NCI-H82 treated with DMSO at 0.1 percent for 48 hours (cell line): ENCODE measurements at regions not wholly inside any gene's neighbourhood (a gene's known extent, or its start where the extent isn't known, plus 50 kb on each side); places are given as distances from the start of the nearest gene placed in this dataset.
"Not testable (repeated sequence)": the region's sequence is repeated elsewhere in the genome, so short reads cannot be mapped to it uniquely, and the experiment has no call there.

Experiments used
- DNase-seq: peaks from one replicate; lab custom pipeline; 2025; ENCODE audit not compliant: unreplicated experiment; lab: John Stamatoyannopoulos, UW

DNA sequence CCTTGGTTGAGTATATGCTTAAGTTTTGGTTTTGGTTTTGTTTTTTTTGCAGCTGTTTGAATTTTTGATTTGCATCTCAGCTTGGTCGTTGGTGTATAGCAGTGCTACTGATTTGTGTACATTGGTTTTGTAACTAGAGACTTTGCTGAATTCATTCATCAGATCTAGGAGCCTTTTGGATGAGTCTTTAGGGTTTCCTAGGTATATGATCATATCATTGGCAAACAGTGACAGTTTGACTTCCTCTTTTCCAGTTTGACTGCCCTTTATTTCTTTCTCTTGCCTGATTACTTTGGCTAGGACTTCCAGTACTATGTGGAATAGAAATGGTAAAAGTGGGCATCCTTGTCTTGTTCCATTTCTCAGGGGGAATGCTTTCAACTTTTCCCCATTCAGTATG lies 1174.9 kb downstream of the PLA2G4A start:
- DNase-seq, result not testable (repeated sequence)

DNA sequence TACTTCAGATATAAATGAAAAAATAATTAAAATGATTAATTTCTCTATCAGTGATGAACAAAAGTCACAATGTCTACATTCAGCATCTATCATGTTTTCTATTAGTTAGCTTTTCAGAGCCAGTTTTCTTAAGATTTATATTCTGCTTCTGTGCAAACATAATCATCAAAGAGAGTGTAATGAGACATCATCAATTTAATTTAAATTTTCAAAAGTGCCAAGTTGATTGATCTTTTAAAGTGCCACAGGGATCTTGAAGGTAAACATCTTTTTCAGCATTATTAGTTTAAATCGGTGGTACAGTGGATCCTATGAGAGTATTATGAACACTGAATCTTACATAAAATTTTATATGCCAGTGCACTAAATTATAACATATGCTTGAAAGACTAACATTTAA lies 1176.1 kb downstream of the PLA2G4A start:
- no peak for DNase-seq

DNA sequence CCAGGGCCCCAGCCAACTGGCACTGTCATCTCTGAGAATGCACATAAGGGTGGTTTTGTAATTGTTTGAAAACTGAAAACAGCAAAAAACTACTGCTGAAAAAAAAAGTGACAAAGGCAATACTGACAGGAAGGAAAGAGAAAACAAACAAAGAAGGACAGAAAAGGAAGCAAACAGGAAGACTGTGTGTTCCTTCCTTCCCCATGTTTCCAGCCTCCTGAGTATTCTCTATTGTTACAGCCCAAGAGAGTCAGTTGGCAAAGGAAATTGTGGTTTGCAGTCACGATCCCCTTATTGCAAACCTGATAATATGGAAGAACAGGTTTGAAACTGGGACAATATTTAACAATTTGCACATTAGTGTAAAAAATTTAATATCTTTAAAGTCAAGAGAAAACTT lies 1177.6 kb downstream of the PLA2G4A start:
- no peak for DNase-seq

DNA sequence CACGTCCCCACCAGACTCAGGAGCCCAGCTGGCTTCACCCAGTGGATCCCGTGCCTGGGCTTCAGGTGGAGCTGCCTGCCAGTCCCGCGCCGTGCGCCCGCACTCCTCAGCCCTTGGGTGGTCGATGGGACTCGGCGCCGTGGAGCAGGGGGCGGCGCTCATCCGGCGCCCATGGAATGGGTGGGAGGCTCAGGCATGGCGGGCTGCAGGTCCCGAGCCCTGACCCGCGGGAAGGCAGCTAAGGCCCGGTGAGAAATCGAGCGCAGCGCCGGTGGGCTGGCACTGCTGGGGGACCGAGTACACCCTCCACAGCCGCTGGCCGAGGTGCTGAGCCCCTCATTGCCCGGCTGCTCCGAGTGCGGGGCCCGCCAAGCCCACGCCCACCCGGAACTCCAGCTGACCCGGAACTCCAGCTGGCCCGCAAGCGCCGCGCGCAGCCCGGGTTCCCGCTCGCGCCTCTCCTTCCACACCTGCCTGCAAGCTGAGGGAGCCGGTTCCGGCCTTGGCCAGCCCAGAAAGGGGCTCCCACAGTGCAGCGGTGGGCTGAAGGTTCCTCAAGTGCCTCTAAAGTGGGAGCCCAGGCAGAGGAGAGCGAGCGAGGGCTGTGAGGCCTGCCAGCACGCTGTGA lies 1184.6 kb downstream of the PLA2G4A start:
- not testable (repeated sequence) for DNase-seq

DNA sequence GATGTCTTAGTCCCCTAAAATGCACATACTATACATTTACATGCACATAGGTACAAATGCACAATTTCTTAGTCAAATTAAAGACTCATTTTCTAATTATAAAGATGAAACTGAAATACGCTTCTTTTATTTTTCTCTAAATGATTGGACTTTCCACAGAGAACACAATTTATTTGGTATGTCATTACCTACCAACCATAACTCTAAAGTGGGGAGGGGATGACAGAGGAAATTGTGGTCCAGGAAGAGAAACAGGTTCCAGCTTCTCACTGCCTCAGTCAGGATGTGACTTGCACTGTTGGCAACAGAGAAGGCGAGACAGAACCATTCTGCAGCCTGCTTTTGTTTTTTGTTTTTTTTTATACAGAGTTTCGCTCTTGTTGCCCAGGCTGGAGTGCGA lies 1189.2 kb downstream of the PLA2G4A start:
- no peak for DNase-seq

GRCh38 chr1:188022661-188023060 lies 1193.9 kb downstream of the PLA2G4A start:
- DNase-seq, result no peak

DNA sequence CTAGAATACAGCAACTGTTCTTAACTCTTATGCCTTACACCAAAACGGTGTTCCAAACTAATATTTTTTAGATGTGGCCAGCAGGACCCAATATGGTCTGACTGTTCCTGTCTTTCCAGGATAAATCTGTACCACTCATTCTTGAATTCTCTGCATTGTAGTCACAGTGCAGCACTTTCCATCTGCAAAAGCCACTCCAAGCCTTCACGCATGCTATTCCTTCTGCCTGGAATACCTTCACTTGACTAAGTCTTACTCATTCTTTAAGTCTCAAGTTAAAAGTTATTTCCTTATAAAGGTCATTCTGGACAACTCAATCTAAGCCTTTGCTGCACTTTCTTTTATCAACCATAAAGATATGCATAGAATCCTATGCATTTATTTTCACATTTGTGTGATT lies 1194.5 kb downstream of the PLA2G4A start:
- no peak for DNase-seq

DNA sequence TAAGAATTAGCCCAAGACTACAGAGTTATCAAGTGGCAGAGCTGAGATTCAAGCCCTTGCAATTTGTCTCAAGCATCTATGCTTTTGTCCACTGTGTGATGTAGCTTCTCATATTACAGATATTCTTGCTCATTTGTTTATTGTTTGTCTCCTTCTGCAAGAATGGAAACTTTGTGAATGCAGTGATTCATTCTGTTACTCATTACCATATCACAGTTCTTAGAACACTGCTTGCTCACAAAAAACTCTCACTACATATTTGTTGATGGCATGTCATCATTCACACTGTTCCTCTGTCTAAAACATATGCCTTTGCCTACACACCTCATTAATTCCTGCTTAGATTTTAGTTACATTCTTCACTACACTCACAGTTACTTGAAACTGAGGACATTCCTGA lies 1198.9 kb downstream of the PLA2G4A start:
- DNase-seq, result no peak

GRCh38 chr1:188037572-188037971 lies 1208.8 kb downstream of the PLA2G4A start:
- DNase-seq, result not testable (repeated sequence)

DNA sequence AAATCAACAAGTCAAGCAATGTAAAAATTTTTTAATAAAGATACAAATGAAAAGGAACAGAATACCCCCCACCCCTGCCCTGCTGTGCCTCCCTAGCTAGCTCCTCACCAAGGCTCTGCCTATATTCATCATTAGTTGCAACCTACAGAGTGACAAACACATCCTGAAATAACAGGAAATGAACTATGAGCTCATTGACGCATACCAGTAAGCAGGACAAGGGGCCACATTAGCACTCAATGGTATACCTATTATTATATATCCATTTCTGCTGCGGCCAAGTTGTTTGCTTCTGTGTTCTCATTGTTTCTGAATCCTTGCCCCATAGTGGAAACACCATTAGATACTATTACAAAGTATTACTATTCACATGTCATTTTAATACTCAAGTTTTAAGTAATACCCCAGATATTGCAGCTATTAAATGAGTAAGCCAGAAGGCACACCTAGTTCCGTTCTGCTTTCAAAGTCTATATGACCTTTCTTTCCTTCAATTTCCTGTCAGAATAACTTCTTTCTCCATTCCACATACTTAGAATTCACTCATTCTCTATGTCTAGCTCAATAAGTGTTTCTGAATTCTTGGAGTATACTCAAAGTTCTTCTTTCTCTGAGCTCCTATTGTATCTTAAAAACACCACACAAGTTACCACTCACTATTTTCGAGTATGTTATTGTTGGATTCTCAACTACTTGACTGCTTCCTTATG lies 1214.9 kb downstream of the PLA2G4A start:
- no peak for DNase-seq

DNA sequence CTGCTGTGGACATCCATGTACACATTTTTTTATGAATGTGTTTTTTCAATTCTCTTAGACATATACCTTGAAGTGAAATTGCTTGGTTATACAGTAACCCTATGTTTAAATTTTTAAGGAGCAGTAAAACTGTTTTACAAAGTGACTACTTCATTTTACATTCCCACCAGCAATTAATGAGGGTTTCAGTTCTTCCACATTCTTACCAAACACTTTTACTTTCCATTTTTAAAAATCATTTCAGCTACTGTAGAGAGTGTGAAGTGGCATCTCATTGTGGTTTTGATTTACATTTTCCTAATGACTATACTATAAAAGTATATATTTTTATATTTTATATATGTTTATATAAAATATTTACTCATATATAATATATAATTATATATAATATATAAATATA lies 1221.5 kb downstream of the PLA2G4A start:
- DNase-seq, result no peak

DNA sequence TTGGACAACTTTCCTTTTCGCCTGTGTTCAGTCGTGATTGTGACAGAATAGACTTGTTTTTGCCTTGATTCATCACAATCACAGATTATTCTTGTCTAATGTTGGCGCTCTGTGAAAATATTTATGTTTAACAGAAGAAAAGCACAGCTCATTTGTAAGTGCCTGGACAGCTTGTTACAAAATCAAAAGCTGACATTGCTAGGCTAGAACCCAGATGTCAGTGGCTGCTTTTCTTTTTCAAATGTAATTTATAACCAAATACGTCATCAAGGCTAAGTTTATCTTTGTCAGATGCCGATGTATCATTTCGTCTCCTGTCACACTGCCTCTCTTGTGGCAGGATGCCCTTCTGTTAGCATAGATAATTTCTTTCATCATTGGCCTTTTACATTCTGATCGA lies 1227.3 kb downstream of the PLA2G4A start:
- no peak for DNase-seq

DNA sequence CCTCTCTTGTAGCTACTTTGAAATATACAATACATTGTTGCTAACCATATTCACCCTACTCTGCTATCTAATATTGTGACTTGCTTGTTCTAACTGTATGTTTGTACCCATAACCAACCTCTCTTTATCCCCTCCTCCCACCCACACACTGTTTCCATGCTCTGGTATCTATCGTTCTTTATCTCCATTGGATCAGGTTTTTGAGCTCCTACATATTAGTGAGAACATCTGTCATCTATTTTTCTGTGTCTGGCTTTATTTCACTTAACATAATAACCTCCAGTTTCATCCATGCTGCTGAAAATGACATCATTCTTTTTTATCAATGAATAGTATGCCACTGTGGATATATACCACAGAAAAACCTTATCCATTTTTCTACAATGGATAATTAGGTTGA lies 1230.1 kb downstream of the PLA2G4A start:
- DNase-seq, result no peak

DNA sequence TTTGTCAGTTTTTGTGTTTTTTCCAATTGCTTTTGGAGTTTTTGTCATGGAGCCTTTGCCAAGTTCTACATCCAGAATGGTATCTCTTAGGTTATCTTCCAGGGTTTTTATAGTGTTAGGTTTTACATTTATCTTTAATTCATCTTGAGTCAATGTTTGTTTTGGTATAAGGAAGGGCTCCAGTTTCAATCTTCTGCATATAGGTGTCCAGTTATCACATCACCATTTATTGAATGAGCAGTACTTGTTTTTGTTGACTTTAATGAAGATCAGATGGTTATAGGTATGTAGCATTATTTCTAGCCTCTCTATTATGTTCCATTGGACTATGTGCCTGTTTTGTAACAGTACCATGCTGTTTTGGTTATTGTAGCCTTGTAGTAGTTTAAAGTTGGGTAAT lies 1233.1 kb downstream of the PLA2G4A start:
- no peak for DNase-seq

DNA sequence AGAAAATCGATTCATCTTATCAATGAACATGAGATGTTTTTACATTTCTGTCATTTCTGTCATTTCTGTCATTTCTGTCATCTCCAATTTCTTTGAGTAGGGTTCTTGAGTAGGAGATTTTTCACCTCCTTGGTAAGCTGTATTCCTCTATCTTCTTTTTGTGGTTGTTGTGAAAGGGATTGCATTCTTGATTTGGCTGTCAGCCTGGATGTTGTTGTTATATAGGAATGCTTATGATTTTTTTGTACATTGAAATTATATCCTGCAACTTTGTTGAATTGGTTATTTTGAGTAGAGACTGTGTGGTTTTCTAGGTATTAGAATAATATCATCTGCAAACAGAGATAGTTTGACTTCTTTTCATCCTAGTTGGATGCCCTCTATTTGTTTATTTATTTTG lies 1233.7 kb downstream of the PLA2G4A start:
- no peak for DNase-seq

DNA sequence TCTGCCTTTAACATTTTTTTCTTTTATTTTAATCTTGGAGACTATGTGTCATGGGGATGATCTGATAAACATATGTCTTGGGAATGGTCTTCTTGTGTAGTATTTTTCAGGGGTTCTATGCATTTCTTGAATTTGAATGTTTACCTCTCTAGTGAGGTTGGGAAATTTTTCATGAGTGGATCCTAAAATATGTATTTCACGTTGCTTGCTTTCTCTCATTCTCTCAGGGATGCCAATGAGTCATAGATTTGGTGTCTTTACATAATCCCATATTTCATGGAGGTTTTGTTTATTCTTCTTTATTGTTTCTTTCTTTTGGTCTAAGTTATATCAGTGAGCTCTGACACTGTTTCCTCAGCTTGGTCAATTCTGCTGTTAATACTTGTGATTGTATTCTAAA lies 1237.2 kb downstream of the PLA2G4A start:
- DNase-seq, result no peak

DNA sequence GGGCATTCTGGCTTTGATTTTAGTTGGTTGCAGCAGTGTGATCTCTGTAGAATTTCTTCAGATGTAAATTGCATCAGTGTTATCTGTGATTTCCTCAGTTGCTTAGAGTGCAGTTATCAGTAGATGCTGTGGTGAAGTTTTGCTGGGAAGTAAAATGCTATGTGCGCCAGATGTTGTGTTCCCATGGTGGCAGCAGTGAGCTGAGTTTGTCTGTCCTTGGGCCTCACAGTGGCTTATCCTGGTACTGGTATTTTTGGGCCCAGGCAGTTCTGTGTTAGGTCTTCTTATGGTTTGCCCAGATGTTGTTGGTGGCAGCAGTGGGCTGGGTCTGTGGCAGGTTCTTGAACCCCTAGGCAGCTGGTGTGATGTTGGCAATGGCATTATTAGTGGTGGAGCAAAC lies 1242.1 kb downstream of the PLA2G4A start:
- no peak for DNase-seq

- no peak for DNase-seq
Observed at GRCh38 chr1:188089015-188089414, 1260.3 kb downstream of the PLA2G4A start.

DNA sequence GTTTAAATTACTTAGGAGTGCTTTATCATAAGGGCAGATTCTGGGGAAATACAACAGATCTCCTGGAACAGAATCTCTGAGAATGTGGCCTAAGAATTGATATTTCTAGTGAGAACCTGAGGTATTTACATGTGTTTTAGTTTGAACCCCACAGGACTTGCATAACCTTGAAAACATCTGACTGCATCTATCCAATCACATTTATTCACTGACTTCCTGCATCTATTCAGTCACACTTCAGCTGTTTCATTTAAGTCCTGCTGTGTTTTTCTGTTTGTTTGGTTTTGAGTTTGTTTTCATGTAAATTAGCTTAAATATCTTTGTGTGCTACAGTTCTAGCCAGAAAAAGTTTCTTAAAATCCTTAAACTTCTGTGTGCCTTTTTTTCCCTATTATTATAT lies 1260.7 kb downstream of the PLA2G4A start:
- DNase-seq, result no peak

GRCh38 chr1:188096521-188096920 lies 1267.8 kb downstream of the PLA2G4A start:
- peak; percentile 82 for DNase-seq

- DNase-seq, result no peak
Observed at GRCh38 chr1:188117436-188117835, 1288.7 kb downstream of the PLA2G4A start.

DNA sequence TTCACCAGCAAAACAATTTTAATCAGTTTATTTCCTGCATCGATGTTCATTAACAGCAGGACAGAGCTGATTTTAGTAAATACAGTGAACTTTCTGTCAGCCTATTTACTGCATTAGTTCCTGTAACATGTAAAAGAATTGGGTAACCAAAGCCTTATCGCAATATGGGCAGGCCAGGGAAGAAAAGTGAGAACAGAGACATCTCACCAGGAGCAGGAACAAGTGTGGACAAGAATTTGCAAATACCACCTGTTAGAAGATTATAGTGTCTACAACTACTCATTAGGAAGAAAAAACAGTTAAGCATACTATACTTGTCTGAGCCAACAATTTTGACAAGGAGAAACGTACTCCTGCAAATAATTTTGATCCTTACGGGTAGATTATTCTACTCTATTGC lies 1293.9 kb downstream of the PLA2G4A start:
- DNase-seq, result no peak

- DNase-seq, result no peak
Observed at GRCh38 chr1:188127507-188127906, 1298.8 kb downstream of the PLA2G4A start.
